GM23338 (cell line): ENCODE measurements at regions not wholly inside any gene's neighbourhood (a gene's known extent, or its start where the extent isn't known, plus 50 kb on each side); places are given as distances from the start of the nearest gene placed in this dataset.

Source experiments
- ATAC-seq: fragments of 200-7000 bp; cut with Tn5 transposase; 3 replicates; pipeline ENCODE4 v1.9.1; 2020
- DNase-seq: peaks from one replicate; pipeline ENCODE4 v3.0.0-alpha.2; 2015; ENCODE audit warnings: low spot score
- H2AFZ ChIP-seq: fragments of 200-600 bp; sonication (generic); 2 replicates; pipeline ENCODE4 v1.8.0; 2016; ENCODE audit warnings: antibody characterized with exemption, mild to moderate bottlenecking, moderate library complexity
- H3F3A ChIP-seq: fragments of 200-600 bp; sonication (generic); replicated peaks from 2 replicates; pipeline ENCODE4 v1.8.0; 2017; ENCODE audit warnings: antibody characterized with exemption, mixed run types, low read depth
- H3K27ac ChIP-seq: fragments of 200-600 bp; sonication (generic); 2 replicates; pipeline ENCODE4 v1.6.1; 2016; ENCODE audit warnings: low read depth
- H3K27me3 ChIP-seq: fragments of 200-600 bp; sonication (generic); 2 replicates; pipeline ENCODE4 v1.8.0; 2016; ENCODE audit warnings: mild to moderate bottlenecking, mixed run types, moderate library complexity; ENCODE audit not compliant: insufficient read depth
- H3K36me3 ChIP-seq: fragments of 200-600 bp; sonication (generic); 2 replicates; pipeline ENCODE4 v1.8.0; 2016; ENCODE audit warnings: mild to moderate bottlenecking; ENCODE audit not compliant: insufficient read depth
- H3K4me1 ChIP-seq: fragments of 200-600 bp; sonication (generic); 2 replicates; pipeline ENCODE4 v1.8.0; 2016; ENCODE audit warnings: mild to moderate bottlenecking, moderate library complexity; ENCODE audit not compliant: insufficient read depth
- H3K4me2 ChIP-seq: fragments of 200-600 bp; sonication (generic); 2 replicates; pipeline ENCODE4 v1.7.1; 2017; ENCODE audit warnings: mixed run types
- H3K4me3 ChIP-seq: fragments of 200-600 bp; sonication (generic); 2 replicates; pipeline ENCODE4 v1.6.1; 2016; ENCODE audit warnings: mixed run types
- H3K79me2 ChIP-seq: fragments of 200-600 bp; sonication (generic); replicated peaks from 2 replicates; pipeline ENCODE4 v1.8.0; 2017; ENCODE audit warnings: mild to moderate bottlenecking; ENCODE audit not compliant: insufficient read depth
- H3K9me2 ChIP-seq: fragments of 200-600 bp; sonication (generic); 2 replicates; pipeline ENCODE4 v1.8.0; 2017; ENCODE audit not compliant: insufficient read depth
- H4K20me1 ChIP-seq: fragments of 200-600 bp; sonication (generic); replicated peaks from 2 replicates; pipeline ENCODE4 v1.8.0; 2017; ENCODE audit warnings: mild to moderate bottlenecking; ENCODE audit not compliant: insufficient read depth
- H3K27ac Mint-ChIP-seq: 2 replicates; pipeline ENCODE4 v1.8.0; 2020; ENCODE audit warnings: inconsistent platforms, mild to moderate bottlenecking, moderate library complexity, mixed read lengths
- H3K27me3 Mint-ChIP-seq: 3 replicates; pipeline ENCODE4 v1.8.0; 2022; ENCODE audit warnings: low read depth, mild to moderate bottlenecking, moderate library complexity, mixed read lengths, inconsistent platforms; ENCODE audit not compliant: insufficient read depth, poor library complexity
- H3K36me3 Mint-ChIP-seq: 3 replicates; pipeline ENCODE4 v1.8.0; 2021; ENCODE audit warnings: low read depth, mild to moderate bottlenecking, inconsistent platforms, moderate library complexity, mixed read lengths
- H3K4me1 Mint-ChIP-seq: 3 replicates; pipeline ENCODE4 v1.8.0; 2020; ENCODE audit warnings: mild to moderate bottlenecking, inconsistent platforms, mixed read lengths
- H3K4me3 Mint-ChIP-seq: 3 replicates; pipeline ENCODE4 v1.8.0; 2021; ENCODE audit warnings: moderate library complexity, mild to moderate bottlenecking, inconsistent platforms, mixed read lengths
- H3K9me3 Mint-ChIP-seq: 3 replicates; pipeline ENCODE4 v1.8.0; 2020; ENCODE audit warnings: moderate library complexity, mild to moderate bottlenecking, inconsistent platforms, mixed read lengths
- CREB1 ChIP-seq: fragments of 250-450 bp; sonication (Bioruptor Pico); IDR thresholded peaks from 2 replicates; pipeline ENCODE4 v1.5.0; 2020; ENCODE audit warnings: low read depth, mild to moderate bottlenecking, moderate library complexity
- CTCF ChIP-seq, 2 experiments: fragments of 200-600 bp in 1 of 2; sonication (generic) in 1 of 2; conservative IDR thresholded peaks; 2 replicates each; pipeline versions ENCODE4 v1.5.1 to v1.6.1; 2016 to 2017; ENCODE audit warnings: antibody characterized with exemption in 2 of 2, low read depth in 2 of 2, mild to moderate bottlenecking in 2 of 2, moderate library complexity in 1 of 2
- EZH2 ChIP-seq: fragments of 200-600 bp; sonication (generic); IDR thresholded peaks from one replicate; pipeline ENCODE4 v1.8.0; 2017; ENCODE audit warnings: antibody characterized with exemption, mild to moderate bottlenecking, low read depth; ENCODE audit not compliant: unreplicated experiment
- EZH2phosphoT487 ChIP-seq: fragments of 200-600 bp; sonication (generic); IDR thresholded peaks from one replicate; pipeline ENCODE4 v1.8.1; 2018; ENCODE audit warnings: antibody characterized with exemption; ENCODE audit not compliant: unreplicated experiment
- JUNB ChIP-seq: IDR thresholded peaks from one replicate; pipeline ENCODE4 v1.6.1; 2016; ENCODE audit warnings: antibody characterized with exemption; ENCODE audit not compliant: unreplicated experiment
- NANOG ChIP-seq: IDR thresholded peaks from 2 replicates; pipeline ENCODE4 v1.6.1; 2016; ENCODE audit warnings: antibody characterized with exemption, borderline replicate concordance
- REST ChIP-seq: IDR thresholded peaks from one replicate; pipeline ENCODE4 v1.6.1; 2018; ENCODE audit warnings: antibody characterized with exemption; ENCODE audit not compliant: unreplicated experiment
- ZNF114 ChIP-seq: fragments of 250-450 bp; sonication (Bioruptor Pico); IDR thresholded peaks from 2 replicates; pipeline ENCODE4 v1.5.0; 2020; ENCODE audit warnings: mild to moderate bottlenecking, moderate library complexity
- ZNF331 ChIP-seq: fragments of 250-450 bp; sonication (Bioruptor Pico); IDR thresholded peaks from 2 replicates; pipeline ENCODE4 v1.5.0; 2020; ENCODE audit warnings: low read depth, mild to moderate bottlenecking, moderate library complexity
- TF ChIP-seq, protein P1 (sequence below): IDR thresholded peaks from 2 replicates; pipeline ENCODE4 v1.6.1; 2016; ENCODE audit warnings: antibody characterized with exemption

DNA sequence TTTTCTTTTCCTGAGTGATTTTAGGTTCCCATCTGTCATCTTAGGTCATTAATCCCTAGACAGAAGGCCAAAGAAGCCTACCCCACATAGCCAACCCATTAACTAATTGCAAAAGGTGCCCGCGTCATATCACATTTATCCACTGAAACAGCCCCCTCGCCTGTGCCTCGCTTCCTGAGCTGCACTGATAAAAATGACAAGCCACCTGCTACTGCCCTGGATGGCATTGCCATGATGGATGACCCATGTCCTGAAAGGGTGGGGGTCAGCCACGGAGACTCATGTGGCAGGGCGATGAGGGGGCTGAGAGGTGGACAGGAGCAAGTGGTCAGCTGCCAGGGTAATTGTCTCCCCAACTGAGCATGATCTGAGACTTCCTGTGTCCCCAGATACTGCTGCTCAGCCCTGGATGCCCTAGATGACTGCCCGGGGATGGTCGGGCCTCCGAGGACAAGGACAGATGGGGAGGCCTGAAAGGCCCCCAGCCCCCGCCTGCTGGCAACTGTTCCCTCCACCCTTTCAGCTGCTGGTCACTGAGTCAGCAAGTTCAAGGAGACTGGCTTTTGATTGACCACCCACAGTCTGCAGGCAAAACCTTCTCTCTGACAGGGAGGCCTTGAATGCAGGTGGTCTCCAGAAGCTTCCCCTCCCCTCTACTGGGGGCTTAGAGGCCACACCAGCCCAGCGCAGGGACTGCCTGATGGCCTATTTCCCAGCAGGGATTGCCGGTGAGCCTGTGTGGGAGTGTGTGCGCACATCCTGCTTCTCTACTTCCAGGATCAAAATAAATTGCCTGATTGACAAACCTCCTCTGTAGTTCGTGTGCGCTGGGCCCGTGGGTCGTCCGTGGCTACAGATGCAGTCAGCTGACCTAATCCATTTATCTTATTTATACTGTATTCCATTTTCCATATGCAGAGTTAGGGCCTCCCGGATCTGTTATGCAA is 496.3 kb downstream of the BCOR start:
- TF ChIP-seq, protein P1, sequence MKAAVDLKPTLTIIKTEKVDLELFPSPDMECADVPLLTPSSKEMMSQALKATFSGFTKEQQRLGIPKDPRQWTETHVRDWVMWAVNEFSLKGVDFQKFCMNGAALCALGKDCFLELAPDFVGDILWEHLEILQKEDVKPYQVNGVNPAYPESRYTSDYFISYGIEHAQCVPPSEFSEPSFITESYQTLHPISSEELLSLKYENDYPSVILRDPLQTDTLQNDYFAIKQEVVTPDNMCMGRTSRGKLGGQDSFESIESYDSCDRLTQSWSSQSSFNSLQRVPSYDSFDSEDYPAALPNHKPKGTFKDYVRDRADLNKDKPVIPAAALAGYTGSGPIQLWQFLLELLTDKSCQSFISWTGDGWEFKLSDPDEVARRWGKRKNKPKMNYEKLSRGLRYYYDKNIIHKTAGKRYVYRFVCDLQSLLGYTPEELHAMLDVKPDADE: no peak
- TF ChIP-seq NANOG (no peak), ZNF114 (no peak)
- no peaks in the 10 kb centered on the region for H3K36me3 ChIP-seq
- H3K4me2 ChIP-seq: no peak overlapping the region
- H3K36me3 Mint-ChIP-seq: no peaks in the 10 kb centered on the region; the same call in 2 of the 3 replicates
- H3K4me3 ChIP-seq: no peak overlapping the region
- H3K4me1 Mint-ChIP-seq: peaks cover 6% of the 10 kb centered on the region; the same call in 2 of the 3 replicates
- no peak overlapping the region for H2AFZ ChIP-seq
- no peaks in the 10 kb centered on the region for H4K20me1 ChIP-seq
- ATAC-seq: no peak
- H3F3A ChIP-seq: no peaks in the 10 kb centered on the region
- H3K27ac ChIP-seq: no peak overlapping the region
- no peaks in the 10 kb centered on the region for H3K4me1 ChIP-seq
- H3K27me3 Mint-ChIP-seq: peaks cover 7% of the 10 kb centered on the region
- no peaks in the 10 kb centered on the region for H3K9me3 Mint-ChIP-seq
- no peak for DNase-seq
- no peak overlapping the region for H3K27ac Mint-ChIP-seq
- H3K9me2 ChIP-seq: no peaks in the 10 kb centered on the region
- no peaks in the 10 kb centered on the region for H3K79me2 ChIP-seq
- no peaks in the 10 kb centered on the region for H3K27me3 ChIP-seq
- no peak overlapping the region for H3K4me3 Mint-ChIP-seq

DNA sequence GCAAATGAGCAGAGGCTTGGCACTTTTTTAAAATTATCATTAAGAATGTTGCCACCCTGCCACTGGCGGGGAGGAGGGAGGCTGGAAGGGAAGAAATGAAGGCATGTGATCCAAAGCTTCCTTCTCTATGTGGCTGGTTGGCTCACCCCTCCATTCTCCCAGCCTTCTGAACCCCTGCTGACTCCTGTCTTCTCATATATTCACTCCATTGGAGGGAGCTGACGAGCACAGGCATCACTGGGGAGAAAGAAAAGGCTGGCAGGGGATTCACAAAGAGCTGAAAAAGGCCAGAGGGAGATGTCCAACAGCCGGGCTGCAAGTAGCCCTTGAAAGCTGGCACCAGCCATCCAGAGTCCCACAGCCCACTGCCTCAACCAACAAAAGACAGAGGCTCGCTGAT is 495.6 kb downstream of the BCOR start:
- Histone ChIP-seq H3K27me3 (no peaks in the 10 kb centered on the region), H3K4me1 (no peaks in the 10 kb centered on the region), H3K36me3 (no peaks in the 10 kb centered on the region), H3K4me3 (no peak overlapping the region), H3F3A (no peaks in the 10 kb centered on the region), H3K9me2 (no peaks in the 10 kb centered on the region), H3K4me2 (no peak overlapping the region), H2AFZ (no peak overlapping the region), H4K20me1 (no peaks in the 10 kb centered on the region), H3K79me2 (no peaks in the 10 kb centered on the region), H3K27ac (no peak overlapping the region)
- Mint-ChIP-seq H3K4me3 (no peak overlapping the region), H3K9me3 (peaks cover 4% of the 10 kb centered on the region; the same call in 1 of the 3 replicates), H3K27ac (no peak overlapping the region), H3K4me1 (peaks cover 6% of the 10 kb centered on the region; the same call in 2 of the 3 replicates), H3K36me3 (no peaks in the 10 kb centered on the region; the same call in 2 of the 3 replicates), H3K27me3 (peaks cover 10% of the 10 kb centered on the region)
- ATAC-seq: no peak
- no peak for DNase-seq
- TF ChIP-seq ZNF331 (CRISPR knock-in tag) (no peak), EZH2phosphoT487 (no peak), CTCF (conservative IDR thresholded peaks at IDR 0.05; ENCODE audit: low read depth in 2 of 2) (no peak), REST (no peak), JUNB (no peak), EZH2 (no peak), NANOG (no peak), CREB1 (no peak), ZNF114 (no peak)
- TF ChIP-seq, protein P1: no peak
